Activated CD4-positive, alpha-beta T cell treated with anti-CD3 and anti-CD28 coated beads, Interleukin-2, Interleukin-4, amounts not matched to agents 100 ng/mL and 50 ng/mL, durations not matched to agents 16 hours and 8 hours (primary cell): ENCODE measurements at regions not wholly inside any gene's neighbourhood (a gene's known extent, or its start where the extent isn't known, plus 50 kb on each side); places are given as distances from the start of the nearest gene placed in this dataset.
"Not testable (repeated sequence)": the region's sequence is repeated elsewhere in the genome, so short reads cannot be mapped to it uniquely, and the experiment has no call there.

ENCODE experiments used
- DNase-seq: peaks from one replicate; pipeline ENCODE4 v3.0.0-alpha.2; 2020; ENCODE audit warnings: low spot score

GRCh38 chr2:33946193-33946592, 347.1 kb upstream of the FAM98A start:
- DNase-seq, result no peak

GRCh38 chr2:33933203-33933602, 334.1 kb upstream of the FAM98A start:
- DNase-seq, result no peak

GRCh38 chr2:33931164-33931563, 332.1 kb upstream of the FAM98A start:
- no peak for DNase-seq

DNA sequence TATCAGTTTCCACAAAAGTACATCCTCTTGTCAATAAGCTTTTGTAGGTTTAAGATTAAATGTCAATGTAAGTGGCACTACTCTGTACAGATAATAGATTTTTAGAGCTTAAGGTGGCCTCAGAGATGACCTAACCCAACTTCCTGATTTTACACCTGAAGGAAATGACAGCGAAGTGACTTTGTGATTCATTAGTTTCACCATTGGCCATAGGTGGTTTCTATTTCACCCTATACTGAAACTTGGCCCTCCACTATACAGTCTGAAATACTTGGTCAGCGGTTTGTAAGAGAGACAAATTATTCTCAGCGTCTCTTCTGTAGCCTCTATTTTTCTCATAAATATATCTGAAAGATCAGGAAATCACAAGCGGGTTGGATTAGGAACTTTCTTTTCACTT, 330.4 kb upstream of the FAM98A start:
- DNase-seq, result no peak

DNA sequence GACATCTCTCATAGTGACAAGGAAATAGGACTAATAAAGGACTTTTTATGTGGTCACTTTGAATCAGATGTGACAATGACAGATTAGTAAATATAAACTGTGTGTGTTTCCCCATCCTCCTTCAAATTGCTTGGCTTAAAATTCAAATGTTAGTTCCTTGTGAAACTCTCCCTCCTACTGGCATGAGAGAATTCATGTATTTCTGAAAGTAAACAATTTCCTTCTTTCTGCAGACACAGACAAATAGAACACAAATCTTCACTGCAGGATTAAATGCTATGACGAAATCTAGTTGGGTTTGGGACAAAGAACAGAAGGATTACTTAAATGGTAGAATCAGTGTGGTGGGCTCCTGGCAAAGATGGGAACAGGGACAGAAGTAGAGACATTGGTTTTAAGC, 328.7 kb upstream of the FAM98A start:
- no peak for DNase-seq

- no peak for DNase-seq
These were observed 326.2 kb upstream of the FAM98A start for GRCh38 chr2:33925311-33925710.

DNA sequence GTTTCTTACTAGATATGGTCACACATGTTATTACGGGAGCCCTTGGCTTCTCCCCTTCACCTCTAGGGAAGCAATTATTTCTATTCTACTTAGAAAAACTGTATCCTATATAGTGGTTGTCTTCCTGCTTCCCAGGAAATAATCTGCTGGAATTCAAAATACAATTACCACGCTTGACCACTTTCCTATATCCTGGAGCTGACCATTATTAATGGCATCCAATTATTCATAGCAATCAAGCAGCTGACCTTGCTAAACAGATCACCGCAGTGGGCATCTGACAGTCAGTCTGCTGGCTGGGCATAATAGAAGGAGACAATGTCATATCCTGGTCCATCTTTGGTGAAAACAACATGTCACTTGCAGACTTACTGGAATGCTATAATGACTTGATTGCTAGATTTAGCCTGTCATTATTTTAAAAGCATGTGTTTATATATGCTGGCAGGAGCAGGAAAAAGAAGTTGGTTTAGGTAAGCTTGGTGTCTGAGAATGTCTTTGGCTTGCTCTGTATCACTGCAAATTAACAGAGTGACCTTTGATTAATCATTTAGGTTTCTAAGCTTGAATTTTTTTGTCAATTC, 325.6 kb upstream of the FAM98A start:
- DNase-seq, result no peak

DNA sequence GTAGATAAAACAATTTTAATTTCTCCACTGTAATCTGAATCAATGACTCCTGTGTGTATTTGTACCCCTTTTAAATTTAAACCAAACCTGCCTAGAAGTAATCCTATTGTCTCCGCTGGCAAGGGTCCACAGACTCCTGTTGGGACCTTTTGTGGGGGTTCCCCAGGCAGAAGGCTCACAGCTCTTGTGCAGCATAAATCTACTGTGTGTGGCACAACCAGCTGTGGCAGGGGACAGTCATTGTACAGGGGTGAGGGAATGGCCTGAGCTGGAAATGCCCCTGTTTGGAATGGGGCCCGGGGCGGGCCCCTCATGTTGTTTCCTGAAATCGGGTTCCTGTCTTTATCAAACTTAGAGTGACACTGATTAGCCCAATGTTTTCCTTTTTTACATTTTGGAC, 318.2 kb upstream of the FAM98A start:
- DNase-seq, result no peak

DNA sequence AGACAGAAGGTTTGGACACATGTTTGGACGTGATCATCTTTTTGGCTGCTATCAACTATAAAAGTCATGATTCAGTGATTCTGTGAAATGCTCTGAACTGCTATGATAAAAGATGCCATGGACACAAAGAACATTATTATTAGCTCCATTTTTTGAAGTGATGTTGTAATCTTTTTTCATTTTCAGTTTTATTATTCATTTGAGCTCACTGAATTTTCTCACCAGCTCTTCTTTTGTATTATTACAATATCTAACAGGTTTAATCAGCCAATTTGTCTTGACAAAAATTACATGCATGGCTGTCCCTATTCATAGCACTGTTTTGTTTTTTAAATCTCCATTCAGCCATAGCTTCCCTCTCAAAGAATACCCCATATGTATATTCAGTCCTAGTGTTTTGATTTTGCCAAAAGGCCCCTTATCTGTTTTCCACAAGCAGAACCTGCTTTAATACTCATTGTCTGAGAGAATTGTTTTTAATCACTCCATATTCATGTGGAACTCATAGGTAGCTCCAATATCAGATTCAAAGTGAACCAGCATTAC, 314.0 kb upstream of the FAM98A start:
- no peak for DNase-seq

DNA sequence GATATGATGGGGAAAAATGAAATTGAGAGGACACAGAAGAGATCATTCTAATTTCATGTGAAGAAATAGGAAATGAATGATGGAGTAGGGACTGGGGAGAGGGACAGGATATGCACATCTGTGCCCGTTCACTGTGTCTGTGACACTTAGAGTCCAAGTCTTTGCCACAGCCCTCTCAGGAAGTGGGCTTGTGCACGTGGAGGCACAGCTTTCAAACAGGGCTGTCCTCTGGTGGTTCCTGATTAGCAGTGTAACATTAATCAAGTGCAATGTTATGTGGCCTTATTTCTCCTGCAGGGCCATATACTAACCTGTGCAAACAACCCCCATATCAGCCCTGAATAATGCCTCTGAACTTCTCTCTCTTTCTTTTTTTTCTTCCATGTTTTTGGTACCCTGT, 312.2 kb upstream of the FAM98A start:
- no peak for DNase-seq

DNA sequence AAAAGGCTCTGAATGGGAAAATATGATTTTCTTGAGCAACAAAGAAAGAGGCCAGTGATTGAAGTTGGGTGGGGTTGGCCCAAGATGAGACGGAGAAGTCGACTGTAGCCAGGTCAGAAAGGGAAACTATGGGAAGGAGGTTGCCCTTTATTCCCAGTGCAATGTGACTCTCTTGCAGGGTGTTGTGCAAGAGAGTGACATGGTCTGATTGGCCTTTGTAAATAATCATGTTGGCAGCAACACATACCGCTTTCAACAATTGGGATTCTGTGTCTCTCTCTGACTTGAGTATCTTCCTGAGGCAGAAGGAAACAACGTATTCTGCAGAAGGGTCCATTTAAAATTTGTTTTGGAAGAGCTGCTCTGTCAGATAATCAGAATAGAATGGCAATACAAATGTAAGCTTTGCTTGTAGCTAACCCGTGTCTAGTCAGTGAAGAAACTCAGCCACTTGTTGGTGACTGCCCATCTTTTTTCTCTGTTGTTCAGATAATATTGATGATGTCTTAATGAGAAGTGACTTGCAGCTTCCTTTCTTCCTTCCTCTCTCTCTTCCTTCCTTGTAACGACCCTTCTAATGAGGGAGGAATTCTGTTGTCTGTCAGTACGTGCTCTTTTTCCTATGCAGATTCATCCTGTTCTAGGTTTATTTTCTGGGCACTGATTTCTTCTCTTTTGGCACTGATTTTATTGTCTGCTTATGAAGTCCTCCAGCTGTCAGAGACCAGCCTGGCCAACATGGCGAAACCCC, 311.0 kb upstream of the FAM98A start:
- DNase-seq, result no peak

GRCh38 chr2:33907866-33908265, 308.8 kb upstream of the FAM98A start:
- DNase-seq, result no peak

DNA sequence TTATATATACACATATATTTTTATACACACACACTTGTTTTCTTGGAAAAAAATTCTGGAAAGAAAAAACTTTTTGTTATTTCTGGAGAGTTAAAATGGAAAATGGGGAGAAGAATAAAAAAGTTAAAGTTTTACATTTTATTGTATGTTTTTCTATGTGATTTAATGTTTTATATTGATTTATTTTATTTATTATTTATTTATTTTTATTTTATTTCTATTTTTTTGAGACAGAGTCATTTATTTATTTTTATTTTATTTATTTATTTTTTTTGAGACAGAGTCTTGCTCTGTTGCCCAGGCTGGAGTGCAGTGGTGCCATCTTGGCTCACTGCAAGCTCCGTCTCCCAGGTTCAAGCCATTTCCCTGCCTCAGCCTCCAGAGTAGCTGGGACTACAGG, 307.0 kb upstream of the FAM98A start:
- DNase-seq, result not testable (repeated sequence)

- no peak for DNase-seq
These were observed 305.7 kb upstream of the FAM98A start for GRCh38 chr2:33904801-33905200.

DNA sequence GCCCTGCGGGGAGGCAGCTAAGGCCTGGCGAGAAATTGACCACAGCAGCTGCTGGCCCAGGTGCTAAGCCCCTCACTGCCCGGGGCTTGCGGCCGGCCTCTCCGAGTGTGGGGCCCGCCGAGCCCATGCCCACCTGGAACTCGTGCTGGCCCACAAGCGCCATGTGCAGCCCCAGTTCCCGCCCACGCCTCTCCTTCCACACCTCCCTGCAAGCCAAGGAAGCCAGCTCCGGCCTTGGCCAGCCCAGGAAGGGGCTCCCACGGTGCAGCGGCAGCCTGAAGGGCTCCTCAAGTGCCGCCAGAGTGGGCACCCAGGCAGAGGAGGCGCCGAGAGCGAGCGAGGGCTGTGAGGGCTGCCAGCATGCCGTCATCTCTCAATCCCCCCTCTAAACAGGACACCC, 304.6 kb upstream of the FAM98A start:
- DNase-seq, result no peak

DNA sequence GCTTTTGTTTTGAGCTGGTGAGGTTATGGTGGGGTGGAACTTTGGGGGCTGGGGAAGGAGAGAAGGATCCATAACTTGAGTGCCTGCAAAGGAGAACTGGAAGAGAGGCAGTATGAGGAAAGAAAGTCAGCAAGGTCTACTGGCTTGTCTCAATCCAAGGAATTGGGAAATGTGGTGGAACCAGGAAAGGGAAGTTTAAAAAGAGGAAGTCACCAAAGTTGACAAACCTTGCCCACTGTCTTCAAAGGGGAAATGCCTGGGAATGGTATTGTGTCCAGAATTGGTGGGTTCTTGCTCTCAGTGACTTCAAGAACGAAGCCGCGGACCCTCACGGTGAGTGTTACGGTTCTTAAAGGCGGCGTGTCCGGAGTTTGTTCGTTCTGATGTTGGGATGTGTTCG, 304.1 kb upstream of the FAM98A start:
- no peak for DNase-seq

DNA sequence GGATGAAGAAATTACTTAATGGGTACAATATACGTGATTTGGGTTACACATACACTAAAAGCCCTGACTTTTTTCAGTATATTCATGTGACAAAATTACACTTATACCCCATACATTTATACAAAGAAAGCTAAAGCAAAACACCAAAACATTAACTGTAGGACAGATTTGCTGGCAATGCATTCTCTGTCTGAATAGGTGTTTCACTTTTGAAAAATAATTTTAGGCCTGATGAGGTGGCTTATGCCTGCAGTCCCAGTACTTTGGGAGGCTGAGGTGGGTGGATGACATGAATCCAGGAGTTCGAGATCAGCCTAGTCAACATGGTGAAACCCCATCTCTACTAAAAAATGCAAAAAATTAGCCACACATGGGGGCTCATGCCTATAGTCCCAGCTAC, 301.5 kb upstream of the FAM98A start:
- no peak for DNase-seq

DNA sequence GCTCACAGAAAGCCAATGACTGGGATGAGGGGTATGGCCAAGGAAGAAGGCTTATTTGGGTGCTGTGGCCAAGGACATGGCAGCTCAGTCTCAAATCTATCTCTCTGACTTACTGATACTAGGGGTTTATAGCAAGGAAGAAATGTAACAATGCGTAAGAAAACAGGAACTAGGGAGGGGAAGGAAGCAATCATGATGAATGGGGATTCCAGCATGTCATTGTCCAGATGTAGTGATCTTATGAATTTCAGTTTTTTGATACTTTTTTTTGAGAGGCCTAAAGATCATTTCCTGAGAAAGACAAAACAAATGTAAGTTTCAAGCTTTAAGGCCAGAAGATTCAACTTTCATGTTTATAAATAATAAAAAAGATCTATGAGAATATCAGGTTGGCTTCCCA, 298.6 kb upstream of the FAM98A start:
- no peak for DNase-seq

GRCh38 chr2:33893824-33894223, 294.7 kb upstream of the FAM98A start:
- DNase-seq, result no peak

GRCh38 chr2:33891616-33892015, 292.5 kb upstream of the FAM98A start:
- no peak for DNase-seq

GRCh38 chr2:33890686-33891085, 291.6 kb upstream of the FAM98A start:
- no peak for DNase-seq

GRCh38 chr2:33877348-33878016, 278.4 kb upstream of the FAM98A start:
- no peak for DNase-seq

DNA sequence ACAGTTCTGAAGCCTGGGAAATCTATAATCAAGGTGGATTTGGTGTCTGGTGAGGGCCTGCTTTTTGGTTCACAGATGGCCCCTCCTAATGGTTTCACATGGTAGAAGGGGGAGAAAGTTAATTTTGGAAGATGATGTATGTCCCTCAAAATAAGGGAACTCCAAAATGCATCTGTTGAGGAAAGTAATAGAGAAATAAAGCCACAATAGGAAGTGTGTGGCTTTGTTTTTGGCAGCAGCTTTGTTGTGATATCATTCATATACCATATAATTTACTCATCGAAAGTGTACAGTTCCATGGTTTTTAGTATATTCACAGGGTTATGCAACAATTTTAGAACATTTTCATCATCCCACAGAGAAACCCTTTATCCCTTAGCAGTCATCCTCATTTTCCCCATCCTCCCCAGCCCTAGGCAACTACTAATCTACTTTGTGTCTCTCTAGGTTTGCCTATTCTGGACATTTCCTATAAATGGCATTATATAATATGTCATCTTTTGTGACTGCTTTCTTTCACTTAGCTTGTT, 274.0 kb upstream of the FAM98A start:
- DNase-seq, result no peak
